ENCODE measurements at regions not wholly inside any gene's neighbourhood (a gene's known extent, or its start where the extent isn't known, plus 50 kb on each side); places are given as distances from the start of the nearest gene placed in this dataset.
"Not testable (repeated sequence)": the region's sequence is repeated elsewhere in the genome, so short reads cannot be mapped to it uniquely, and the experiment has no call there.

DNA sequence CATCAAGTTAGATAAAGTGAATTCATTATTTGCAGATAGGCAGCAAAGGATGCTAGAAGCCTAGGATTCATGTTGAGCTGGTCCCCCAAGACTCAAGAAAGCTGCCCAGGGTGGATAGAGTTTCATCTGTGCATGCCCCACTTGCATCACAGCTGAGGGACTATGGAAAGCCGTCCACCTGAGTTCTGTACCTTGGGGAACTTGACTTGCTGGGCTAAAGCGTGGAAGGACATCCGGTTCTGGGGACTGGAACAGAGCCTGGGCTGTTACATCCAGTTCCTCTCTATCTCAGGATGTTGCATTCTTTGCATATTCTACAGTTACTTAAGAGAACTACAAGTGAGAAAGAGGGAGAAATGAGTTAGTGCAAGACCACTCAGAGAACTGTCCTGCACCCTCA lies 458.4 kb downstream of the SHISA9 start:
- no peak overlapping the region for H3K4me3 ChIP-seq (ENCODE audit: low read length)
- TF ChIP-seq ZNF274 (IDR thresholded peaks at IDR 0.05; ENCODE audit: low read depth, low read length) = no peak

DNA sequence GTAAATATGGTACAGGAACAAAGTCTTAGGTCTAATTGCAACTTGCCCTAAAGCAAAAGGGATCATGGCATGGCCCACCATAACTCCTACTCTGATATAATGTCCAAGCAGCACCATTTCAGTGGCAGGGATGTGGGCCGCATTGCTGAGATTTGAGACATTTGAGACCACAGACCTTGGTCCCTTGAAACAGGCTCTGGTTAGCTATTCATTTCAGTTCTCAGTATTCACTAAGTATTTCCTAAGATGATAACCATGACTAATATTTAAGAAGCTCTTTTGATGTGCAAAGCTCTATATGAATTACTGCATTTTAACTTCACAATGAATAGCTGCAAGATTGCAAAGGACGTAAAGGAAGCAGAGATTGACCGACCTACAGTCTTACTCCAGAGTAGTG lies 471.0 kb downstream of the SHISA9 start:
- no peak for TF ChIP-seq ZNF274 (IDR thresholded peaks at IDR 0.05; ENCODE audit: low read depth, low read length)
- no peak overlapping the region for H3K4me3 ChIP-seq (ENCODE audit: low read length)

DNA sequence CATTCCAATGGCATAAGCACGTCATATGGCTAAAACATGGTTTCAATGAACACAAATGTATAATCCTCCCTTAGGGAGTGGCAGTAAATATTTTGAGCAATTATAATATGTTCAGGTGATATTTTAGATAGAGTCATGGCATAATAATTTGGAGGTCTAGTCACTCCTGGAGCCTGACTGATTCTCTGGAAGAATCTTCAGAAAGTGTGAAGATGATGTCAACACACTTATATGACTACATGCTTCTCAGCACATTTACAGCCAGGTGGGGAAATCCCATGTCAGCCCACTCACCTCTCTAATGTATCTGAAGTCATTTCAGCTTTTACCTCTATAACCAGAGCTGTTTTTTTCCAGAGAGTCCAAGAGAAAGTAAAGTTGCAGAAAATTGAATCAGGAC lies 474.8 kb downstream of the SHISA9 start:
- no peak for TF ChIP-seq ZNF274 (IDR thresholded peaks at IDR 0.05; ENCODE audit: low read depth, low read length)
- no peak overlapping the region for H3K4me3 ChIP-seq (ENCODE audit: low read length)

- no peak for TF ChIP-seq ZNF274 (IDR thresholded peaks at IDR 0.05; ENCODE audit: low read depth, low read length)
- H3K4me3 ChIP-seq (ENCODE audit: low read length) = no peak overlapping the region
These were observed 475.7 kb downstream of the SHISA9 start for GRCh38 chr16:13377143-13377542.

- H3K4me3 ChIP-seq (ENCODE audit: low read length) = no peak overlapping the region
- TF ChIP-seq ZNF274 (IDR thresholded peaks at IDR 0.05; ENCODE audit: low read depth, low read length) = no peak
These were observed 476.8 kb downstream of the SHISA9 start for GRCh38 chr16:13378151-13378550.

DNA sequence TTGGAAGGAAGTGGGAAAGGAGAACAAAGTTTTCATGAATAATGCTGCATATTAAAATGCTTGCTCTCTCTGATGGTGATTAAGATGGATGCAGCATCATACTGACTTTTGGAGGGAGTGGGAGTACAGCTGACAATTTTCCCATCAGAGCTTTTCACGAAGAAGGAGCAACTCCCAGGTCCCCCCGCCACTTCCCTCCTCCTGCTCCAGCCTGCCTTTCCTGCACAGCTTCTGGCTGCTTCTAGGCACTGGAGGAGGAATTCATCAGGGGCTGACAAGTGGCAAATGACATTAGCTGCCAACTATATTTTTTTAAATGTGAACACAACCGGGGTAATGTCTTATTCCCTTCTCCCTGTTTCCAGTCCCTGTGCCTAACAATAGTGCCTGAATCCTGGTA lies 477.9 kb downstream of the SHISA9 start:
- no peak for TF ChIP-seq ZNF274 (IDR thresholded peaks at IDR 0.05; ENCODE audit: low read depth, low read length)
- H3K4me3 ChIP-seq (ENCODE audit: low read length) = no peak overlapping the region

DNA sequence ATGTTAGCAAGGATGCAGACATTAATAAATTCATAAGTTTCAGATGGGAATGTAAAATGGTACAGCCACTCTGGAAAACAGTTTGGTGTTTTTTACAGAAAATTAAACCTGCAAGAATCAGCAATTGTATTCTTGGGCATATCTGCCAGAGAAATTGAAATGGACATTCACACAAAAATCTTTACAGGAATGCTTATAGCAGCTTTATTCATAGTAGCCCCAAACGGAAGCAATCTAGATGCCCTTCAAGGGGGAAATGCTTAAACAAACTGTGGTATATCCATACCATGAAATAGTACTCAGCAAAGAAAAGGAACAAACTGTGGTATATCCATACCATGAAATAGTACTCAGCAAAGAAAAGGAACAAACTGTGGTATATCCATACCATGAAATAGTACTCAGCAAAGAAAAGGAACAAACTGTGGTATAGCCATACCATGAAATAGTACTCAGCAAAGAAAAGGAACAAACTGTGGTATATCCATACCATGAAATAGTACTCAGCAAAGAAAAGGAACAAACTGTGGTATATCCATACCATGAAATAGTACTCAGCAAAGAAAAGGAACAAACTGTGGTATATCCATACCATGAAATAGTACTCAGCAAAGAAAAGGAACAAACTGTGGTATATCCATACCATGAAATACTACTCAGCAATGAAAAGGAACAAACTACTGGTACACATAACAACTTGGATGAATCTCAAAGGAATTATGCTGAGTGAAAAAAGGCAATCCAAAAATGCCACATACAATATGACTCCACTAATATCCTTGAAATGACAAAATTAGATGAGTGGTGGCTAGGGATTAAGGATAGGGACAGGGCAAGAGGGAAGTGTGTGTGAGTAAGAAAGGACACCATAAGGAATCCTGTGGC lies 484.0 kb downstream of the SHISA9 start:
- not testable (repeated sequence) for H3K4me3 ChIP-seq (ENCODE audit: low read length)

GRCh38 chr16:13390093-13390985 lies 488.9 kb downstream of the SHISA9 start:
- H3K4me3 ChIP-seq (ENCODE audit: low read length) = peak overlapping the region; percentile 34; the same call in 1 of the 2 replicates
- no peak for TF ChIP-seq ZNF274 (IDR thresholded peaks at IDR 0.05; ENCODE audit: low read depth, low read length)

- no peak overlapping the region for H3K4me3 ChIP-seq (ENCODE audit: low read length)
- TF ChIP-seq ZNF274 (IDR thresholded peaks at IDR 0.05; ENCODE audit: low read depth, low read length) = no peak
These were observed 489.5 kb downstream of the SHISA9 start for GRCh38 chr16:13390986-13391305.

DNA sequence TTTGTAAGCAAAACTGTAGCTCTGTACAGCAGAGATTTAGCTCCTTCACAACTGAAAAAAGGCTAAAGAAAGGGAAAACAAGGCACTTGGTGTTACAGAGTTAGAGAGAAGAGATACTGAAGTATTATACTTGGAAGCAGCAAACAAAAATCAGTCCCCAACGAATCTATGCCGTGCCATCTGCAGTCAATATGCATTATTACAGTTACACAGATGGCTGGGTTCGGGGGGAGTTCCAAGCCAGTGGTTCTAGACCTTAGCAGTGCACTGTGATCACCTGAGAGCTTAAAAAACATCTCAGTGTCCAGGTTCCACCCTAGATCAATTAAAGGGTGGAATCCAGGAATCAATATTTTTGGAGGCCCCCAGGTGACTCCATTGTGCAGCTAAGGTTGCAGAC lies 489.9 kb downstream of the SHISA9 start:
- H3K4me3 ChIP-seq (ENCODE audit: low read length) = no peak overlapping the region
- TF ChIP-seq ZNF274 (IDR thresholded peaks at IDR 0.05; ENCODE audit: low read depth, low read length) = no peak

GRCh38 chr16:13392341-13392740 lies 490.9 kb downstream of the SHISA9 start:
- no peak for TF ChIP-seq ZNF274 (IDR thresholded peaks at IDR 0.05; ENCODE audit: low read depth, low read length)
- no peak overlapping the region for H3K4me3 ChIP-seq (ENCODE audit: low read length)

GRCh38 chr16:13393816-13394215 lies 492.4 kb downstream of the SHISA9 start:
- no peak for TF ChIP-seq ZNF274 (IDR thresholded peaks at IDR 0.05; ENCODE audit: low read depth, low read length)

GRCh38 chr16:13394488-13394887 lies 493.1 kb downstream of the SHISA9 start:
- TF ChIP-seq ZNF274 (IDR thresholded peaks at IDR 0.05; ENCODE audit: low read depth, low read length) = no peak
- no peak overlapping the region for H3K4me3 ChIP-seq (ENCODE audit: low read length)

More at GRCh38 chr16:13393816-13394215, 492.4 kb downstream of the SHISA9 start:
- no peak overlapping the region for H3K4me3 ChIP-seq (ENCODE audit: low read length)

DNA sequence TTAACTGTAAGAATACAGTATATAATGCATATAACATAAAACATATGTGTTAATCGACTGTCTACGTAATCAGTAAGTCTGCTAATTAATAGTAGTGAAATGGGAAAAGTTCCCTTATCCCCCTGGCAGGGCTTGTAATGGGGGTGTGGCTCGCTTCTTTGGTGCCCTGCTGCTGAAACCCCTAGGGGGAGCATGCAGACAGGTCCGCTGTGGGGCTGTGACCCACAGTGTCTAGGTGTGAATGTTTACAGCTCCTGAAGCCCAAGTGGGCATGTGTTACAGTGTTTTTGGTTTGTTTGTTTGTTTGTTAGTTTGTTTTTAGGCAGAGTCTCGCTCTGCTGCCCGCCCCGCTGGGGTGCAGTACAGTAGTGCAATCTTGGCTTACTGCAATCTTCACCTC lies 495.7 kb downstream of the SHISA9 start:
- no peak overlapping the region for H3K4me3 ChIP-seq (ENCODE audit: low read length)
- no peak for TF ChIP-seq ZNF274 (IDR thresholded peaks at IDR 0.05; ENCODE audit: low read depth, low read length)

GRCh38 chr16:13401641-13402040 lies 500.2 kb downstream of the SHISA9 start:
- TF ChIP-seq ZNF274 (IDR thresholded peaks at IDR 0.05; ENCODE audit: low read depth, low read length) = no peak
- H3K4me3 ChIP-seq (ENCODE audit: low read length) = no peak overlapping the region
